ENCODE measurements at regions not wholly inside any gene's neighbourhood (a gene's known extent, or its start where the extent isn't known, plus 50 kb on each side); places are given as distances from the start of the nearest gene placed in this dataset.
A peak's percentile ranks its signal among the peaks of the same experiment; 100 is the strongest.

DNA sequence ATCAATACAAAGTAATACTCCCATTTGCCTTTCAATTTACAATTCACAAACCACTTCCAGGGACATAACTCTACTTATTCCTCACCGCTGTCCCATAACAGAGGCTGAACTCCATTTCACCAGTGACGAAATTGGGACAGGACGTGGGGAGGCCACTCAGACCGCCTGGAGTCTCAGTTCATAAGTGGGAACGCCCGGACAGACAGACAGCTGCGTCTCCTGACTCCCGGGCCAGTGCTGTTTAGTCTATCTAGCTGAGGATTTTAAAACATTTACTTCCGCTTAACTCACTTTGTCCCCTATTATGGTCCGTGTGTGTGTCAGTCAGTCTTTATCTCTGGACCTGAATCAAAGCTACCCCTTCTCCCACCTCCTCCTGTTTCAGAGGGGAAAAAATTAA, 67.4 kb upstream of the ZNF438 start:
- Histone ChIP-seq H3K27me3 (ENCODE audit: insufficient read depth) (no peaks in the 10 kb centered on the region), H3K4me3 (ENCODE audit: low read depth in 2 of 2, low read length in 1 of 2) (no peak overlapping the region), H3K9me3 (no peaks in the 10 kb centered on the region), H3K79me2 (ENCODE audit: insufficient read depth) (no peaks in the 10 kb centered on the region), H3F3A (replicated peaks; ENCODE audit: insufficient read depth) (no peaks in the 10 kb centered on the region), H3K4me1 (ENCODE audit: control insufficient read depth in 1 of 2, insufficient read depth in 2 of 2, low read depth in 1 of 2, low read length in 1 of 2) (peaks cover 0 to 5% of the 10 kb centered on the region in 2 experiments; a peak in 1 of 4 replicates), H3K27ac (ENCODE audit: low read depth in 2 of 2, low read length in 1 of 2) (no peak overlapping the region), H3K36me3 (replicated peaks in 1 of 2; ENCODE audit: control insufficient read depth in 1 of 2, insufficient read depth in 2 of 2, low read length in 1 of 2) (no peaks in the 10 kb centered on the region), H3K9ac (no peak overlapping the region), H3K4me2 (no peak overlapping the region), H3K9me2 (no peaks in the 10 kb centered on the region), H2AFZ (ENCODE audit: low read depth) (no peak overlapping the region), H4K20me1 (ENCODE audit: insufficient read depth) (no peaks in the 10 kb centered on the region)
- no peak for DNase-seq
- ChIA-PET POLR2A (no interaction called here), CTCF (interaction anchor here (0.7 kb wide), 1 partner anchor 12 kb away, joined by 3 read pairs; no protein-coding TSS in a partner anchor)
- no peak for TF ChIP-seq ELF1 (IDR thresholded peaks at IDR 0.05)
- no peak for TF ChIP-seq SIN3A (IDR thresholded peaks at IDR 0.05; ENCODE audit: borderline replicate concordance, low read depth, low read length)
- no peak for TF ChIP-seq RXRA (IDR thresholded peaks at IDR 0.05; ENCODE audit: borderline replicate concordance, low read depth)
- no peak for TF ChIP-seq FOXJ3 (CRISPR knock-in tag; IDR thresholded peaks at IDR 0.05)
- TF ChIP-seq MEF2A (IDR thresholded peaks at IDR 0.05; ENCODE audit: borderline replicate concordance, low read depth) = no peak
- no peak for TF ChIP-seq POLR2AphosphoS5 (IDR thresholded peaks at IDR 0.05; ENCODE audit: low read depth, low read length)
- TF ChIP-seq, protein P1, sequence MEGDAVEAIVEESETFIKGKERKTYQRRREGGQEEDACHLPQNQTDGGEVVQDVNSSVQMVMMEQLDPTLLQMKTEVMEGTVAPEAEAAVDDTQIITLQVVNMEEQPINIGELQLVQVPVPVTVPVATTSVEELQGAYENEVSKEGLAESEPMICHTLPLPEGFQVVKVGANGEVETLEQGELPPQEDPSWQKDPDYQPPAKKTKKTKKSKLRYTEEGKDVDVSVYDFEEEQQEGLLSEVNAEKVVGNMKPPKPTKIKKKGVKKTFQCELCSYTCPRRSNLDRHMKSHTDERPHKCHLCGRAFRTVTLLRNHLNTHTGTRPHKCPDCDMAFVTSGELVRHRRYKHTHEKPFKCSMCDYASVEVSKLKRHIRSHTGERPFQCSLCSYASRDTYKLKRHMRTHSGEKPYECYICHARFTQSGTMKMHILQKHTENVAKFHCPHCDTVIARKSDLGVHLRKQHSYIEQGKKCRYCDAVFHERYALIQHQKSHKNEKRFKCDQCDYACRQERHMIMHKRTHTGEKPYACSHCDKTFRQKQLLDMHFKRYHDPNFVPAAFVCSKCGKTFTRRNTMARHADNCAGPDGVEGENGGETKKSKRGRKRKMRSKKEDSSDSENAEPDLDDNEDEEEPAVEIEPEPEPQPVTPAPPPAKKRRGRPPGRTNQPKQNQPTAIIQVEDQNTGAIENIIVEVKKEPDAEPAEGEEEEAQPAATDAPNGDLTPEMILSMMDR (IDR thresholded peaks at IDR 0.05) = no peak
- no peak for TF ChIP-seq RAD21 (IDR thresholded peaks at IDR 0.05; ENCODE audit: low read length)
- no peak for TF ChIP-seq NFIC (IDR thresholded peaks at IDR 0.05; ENCODE audit: borderline replicate concordance)
- no peak for TF ChIP-seq TAF1 (IDR thresholded peaks at IDR 0.05; ENCODE audit: borderline replicate concordance, low read depth, low read length)
- TF ChIP-seq, protein P2, sequence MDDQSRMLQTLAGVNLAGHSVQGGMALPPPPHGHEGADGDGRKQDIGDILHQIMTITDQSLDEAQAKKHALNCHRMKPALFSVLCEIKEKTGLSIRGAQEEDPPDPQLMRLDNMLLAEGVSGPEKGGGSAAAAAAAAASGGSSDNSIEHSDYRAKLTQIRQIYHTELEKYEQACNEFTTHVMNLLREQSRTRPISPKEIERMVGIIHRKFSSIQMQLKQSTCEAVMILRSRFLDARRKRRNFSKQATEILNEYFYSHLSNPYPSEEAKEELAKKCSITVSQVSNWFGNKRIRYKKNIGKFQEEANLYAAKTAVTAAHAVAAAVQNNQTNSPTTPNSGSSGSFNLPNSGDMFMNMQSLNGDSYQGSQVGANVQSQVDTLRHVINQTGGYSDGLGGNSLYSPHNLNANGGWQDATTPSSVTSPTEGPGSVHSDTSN (IDR thresholded peaks at IDR 0.05) = no peak
- TF ChIP-seq, protein P3, sequence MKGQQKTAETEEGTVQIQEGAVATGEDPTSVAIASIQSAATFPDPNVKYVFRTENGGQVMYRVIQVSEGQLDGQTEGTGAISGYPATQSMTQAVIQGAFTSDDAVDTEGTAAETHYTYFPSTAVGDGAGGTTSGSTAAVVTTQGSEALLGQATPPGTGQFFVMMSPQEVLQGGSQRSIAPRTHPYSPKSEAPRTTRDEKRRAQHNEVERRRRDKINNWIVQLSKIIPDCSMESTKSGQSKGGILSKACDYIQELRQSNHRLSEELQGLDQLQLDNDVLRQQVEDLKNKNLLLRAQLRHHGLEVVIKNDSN (IDR thresholded peaks at IDR 0.05; ENCODE audit: borderline replicate concordance, low read depth) = no peak
- no peak for TF ChIP-seq JUND (IDR thresholded peaks at IDR 0.05)
- 90% methylated on average over 10 of the region's 10 CpGs for WGBS (ENCODE audit: low lambda C conversion rate)

DNA sequence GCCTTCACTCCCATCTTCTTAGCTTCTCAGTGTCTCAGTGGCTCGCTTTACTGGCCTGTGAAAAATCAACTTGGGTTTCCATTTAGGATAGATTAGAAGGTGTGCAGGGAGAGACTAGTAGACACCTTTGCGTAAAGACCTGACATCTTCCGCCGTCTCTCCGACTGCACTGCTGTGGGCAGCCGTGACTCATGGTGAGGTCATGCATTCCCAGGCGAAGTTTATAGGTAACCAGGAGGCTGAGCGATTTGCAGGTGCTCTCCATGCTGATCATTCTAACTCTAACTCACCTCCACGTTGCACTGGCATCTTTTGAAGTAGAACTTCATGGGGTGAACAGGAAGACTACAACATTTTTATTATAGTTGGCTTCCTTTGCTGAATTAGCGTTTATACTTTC, 68.0 kb upstream of the ZNF438 start:
- Histone ChIP-seq H3K9ac (no peak overlapping the region), H3K9me3 (no peaks in the 10 kb centered on the region), H2AFZ (ENCODE audit: low read depth) (no peak overlapping the region), H3K27ac (ENCODE audit: low read depth in 2 of 2, low read length in 1 of 2) (no peak overlapping the region), H3K4me2 (no peak overlapping the region), H4K20me1 (ENCODE audit: insufficient read depth) (no peaks in the 10 kb centered on the region), H3K9me2 (no peaks in the 10 kb centered on the region), H3K4me3 (ENCODE audit: low read depth in 2 of 2, low read length in 1 of 2) (no peak overlapping the region), H3K27me3 (ENCODE audit: insufficient read depth) (no peaks in the 10 kb centered on the region), H3K36me3 (replicated peaks in 1 of 2; ENCODE audit: control insufficient read depth in 1 of 2, insufficient read depth in 2 of 2, low read length in 1 of 2) (no peaks in the 10 kb centered on the region), H3K4me1 (ENCODE audit: control insufficient read depth in 1 of 2, insufficient read depth in 2 of 2, low read depth in 1 of 2, low read length in 1 of 2) (peaks cover 0 to 5% of the 10 kb centered on the region in 2 experiments; a peak in 1 of 4 replicates), H3F3A (replicated peaks; ENCODE audit: insufficient read depth) (no peaks in the 10 kb centered on the region), H3K79me2 (ENCODE audit: insufficient read depth) (no peaks in the 10 kb centered on the region)
- 80% methylated on average over 10 of the region's 10 CpGs for WGBS (ENCODE audit: low lambda C conversion rate)
- TF ChIP-seq FOSL2 (IDR thresholded peaks at IDR 0.05; ENCODE audit: borderline replicate concordance, low read depth) (0 out of 2 replicates have a peak, but pooled peaks have one; percentile 18), MXI1 (IDR thresholded peaks at IDR 0.05; ENCODE audit: low read depth, low read length) (no peak)
- TF ChIP-seq, protein P4, sequence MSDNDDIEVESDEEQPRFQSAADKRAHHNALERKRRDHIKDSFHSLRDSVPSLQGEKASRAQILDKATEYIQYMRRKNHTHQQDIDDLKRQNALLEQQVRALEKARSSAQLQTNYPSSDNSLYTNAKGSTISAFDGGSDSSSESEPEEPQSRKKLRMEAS (IDR thresholded peaks at IDR 0.05; ENCODE audit: low read depth) = no peak
- POLR2A ChIA-PET = no interaction called here
- no peak for DNase-seq
- CTCF ChIA-PET = interaction anchor here (0.7 kb wide), 1 partner anchor 13 kb away, joined by 3 read pairs; no protein-coding TSS in a partner anchor
